Retinal pigment epithelial cell (primary cell): ENCODE measurements at regions not wholly inside any gene's neighbourhood (a gene's known extent, or its start where the extent isn't known, plus 50 kb on each side); places are given as distances from the start of the nearest gene placed in this dataset.

Experiments
- DNase-seq: peaks from one replicate; pipeline ENCODE4 v3.0.0-alpha.2; 2010; ENCODE audit warnings: low read depth
- H3K4me3 ChIP-seq: 2 replicates; pipeline ENCODE4 v1.5.1; 2011; ENCODE audit warnings: mild to moderate bottlenecking, low read length, control low read depth, moderate library complexity
- TF ChIP-seq, protein P1 (sequence below): conservative IDR thresholded peaks from 2 replicates; pipeline ENCODE4 v1.5.1; 2011; ENCODE audit warnings: low read depth, low read length, control low read depth, inconsistent platforms

DNA sequence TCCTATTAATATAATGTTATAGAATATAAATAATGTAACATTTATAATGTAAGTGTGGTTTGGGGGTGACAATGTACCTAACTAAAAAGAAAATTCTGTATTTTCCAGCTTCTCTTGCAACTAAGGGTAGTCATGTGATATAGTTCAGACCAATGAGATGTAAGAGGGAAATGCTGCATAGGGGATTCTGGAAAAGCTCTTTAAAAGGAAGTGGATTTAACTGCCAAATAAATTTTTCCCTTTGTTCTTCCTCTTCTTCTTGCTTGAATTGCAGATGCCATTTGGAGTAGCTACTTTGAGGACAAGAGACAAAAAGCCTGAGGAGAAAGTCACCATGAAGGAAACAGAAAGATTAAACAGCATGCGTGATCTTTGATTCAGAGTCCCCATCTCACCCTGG is 194.3 kb downstream of the PTEN start:
- TF ChIP-seq, protein P1, sequence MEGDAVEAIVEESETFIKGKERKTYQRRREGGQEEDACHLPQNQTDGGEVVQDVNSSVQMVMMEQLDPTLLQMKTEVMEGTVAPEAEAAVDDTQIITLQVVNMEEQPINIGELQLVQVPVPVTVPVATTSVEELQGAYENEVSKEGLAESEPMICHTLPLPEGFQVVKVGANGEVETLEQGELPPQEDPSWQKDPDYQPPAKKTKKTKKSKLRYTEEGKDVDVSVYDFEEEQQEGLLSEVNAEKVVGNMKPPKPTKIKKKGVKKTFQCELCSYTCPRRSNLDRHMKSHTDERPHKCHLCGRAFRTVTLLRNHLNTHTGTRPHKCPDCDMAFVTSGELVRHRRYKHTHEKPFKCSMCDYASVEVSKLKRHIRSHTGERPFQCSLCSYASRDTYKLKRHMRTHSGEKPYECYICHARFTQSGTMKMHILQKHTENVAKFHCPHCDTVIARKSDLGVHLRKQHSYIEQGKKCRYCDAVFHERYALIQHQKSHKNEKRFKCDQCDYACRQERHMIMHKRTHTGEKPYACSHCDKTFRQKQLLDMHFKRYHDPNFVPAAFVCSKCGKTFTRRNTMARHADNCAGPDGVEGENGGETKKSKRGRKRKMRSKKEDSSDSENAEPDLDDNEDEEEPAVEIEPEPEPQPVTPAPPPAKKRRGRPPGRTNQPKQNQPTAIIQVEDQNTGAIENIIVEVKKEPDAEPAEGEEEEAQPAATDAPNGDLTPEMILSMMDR, result no peak
- DNase-seq, result no peak
- no peak overlapping the region for H3K4me3 ChIP-seq

DNA sequence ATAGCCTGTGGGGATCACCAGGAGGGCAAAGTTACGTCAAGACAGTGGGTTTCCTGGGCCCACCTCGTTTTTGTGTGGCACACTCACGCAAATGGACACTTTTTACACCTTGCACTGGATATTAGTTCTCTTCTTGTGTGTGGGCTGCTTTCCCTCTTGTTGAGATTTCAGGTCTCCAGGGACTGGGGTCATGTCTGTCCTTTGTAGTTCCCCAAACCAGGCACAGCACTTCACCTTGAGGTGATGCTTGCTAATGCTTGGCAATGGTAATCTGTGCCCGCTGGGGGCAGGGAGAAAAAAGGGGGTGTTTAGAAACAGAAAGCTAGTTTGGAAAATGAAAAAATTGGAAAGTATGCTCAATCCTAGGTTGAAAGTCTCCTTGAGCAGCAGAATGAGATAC is 195.3 kb downstream of the PTEN start:
- no peak overlapping the region for H3K4me3 ChIP-seq
- TF ChIP-seq, protein P1, result no peak
- no peak for DNase-seq

DNA sequence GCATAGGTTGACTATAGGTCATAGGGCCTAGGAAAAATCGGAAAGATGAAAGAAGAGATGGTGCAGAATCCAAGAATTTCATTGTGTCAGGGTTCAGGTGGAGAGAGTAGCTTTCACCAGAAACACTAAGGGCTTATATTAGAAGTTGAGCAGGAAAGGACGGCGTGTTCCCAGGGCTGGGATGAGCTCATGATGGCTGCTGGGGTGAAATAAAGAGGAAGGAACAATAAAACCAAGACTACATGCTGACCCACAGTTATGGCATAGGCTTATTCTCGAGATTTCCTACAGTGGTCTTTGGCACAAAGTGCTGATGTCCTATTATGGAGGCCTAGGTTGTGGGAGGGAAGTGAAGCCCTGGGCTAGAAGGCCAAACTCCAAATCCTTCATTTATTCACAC is 195.8 kb downstream of the PTEN start:
- no peak overlapping the region for H3K4me3 ChIP-seq
- TF ChIP-seq, protein P1, result no peak
- DNase-seq, result no peak

DNA sequence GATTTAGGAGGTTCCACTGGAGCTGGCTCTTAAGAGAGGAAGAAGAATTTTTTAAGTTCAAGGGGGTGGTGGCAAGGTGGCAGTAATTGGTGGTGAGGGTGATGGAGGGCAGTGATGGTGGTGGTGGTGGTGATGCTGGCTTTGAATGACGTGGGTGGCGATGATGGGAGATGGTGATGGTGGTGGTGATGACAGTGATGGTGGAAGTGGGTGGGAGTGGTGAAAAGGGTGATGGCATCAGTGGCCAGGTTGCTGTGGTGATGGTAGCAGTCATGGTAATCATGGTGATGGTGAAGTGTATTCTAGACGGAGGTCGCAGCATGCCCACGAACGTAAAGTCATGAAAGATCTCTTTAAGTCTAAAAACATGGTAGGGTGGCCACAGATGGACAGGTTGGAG is 197.3 kb downstream of the PTEN start:
- TF ChIP-seq, protein P1, result no peak
- no peak for DNase-seq
- no peak overlapping the region for H3K4me3 ChIP-seq

DNA sequence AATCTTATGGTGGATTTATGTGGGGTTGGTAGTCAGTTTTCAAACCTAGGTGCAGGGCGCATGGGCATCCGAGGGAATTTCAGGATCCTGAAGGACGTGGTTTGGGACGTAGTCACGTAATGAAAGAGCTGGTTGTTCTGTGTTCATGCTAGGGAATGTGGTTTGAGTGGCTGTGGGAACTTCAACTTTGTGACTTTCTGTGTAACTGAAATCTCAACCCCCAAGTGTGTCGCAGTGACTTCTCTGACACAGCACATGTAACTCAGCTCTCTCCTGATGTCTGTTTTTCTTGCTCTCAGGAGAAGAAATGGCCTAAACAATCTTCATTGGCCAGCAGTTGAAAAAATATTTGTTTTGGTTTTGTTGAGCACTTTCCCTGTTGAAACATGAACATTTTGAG is 199.0 kb downstream of the PTEN start:
- no peak overlapping the region for H3K4me3 ChIP-seq
- DNase-seq, result no peak
- TF ChIP-seq, protein P1, result no peak

DNA sequence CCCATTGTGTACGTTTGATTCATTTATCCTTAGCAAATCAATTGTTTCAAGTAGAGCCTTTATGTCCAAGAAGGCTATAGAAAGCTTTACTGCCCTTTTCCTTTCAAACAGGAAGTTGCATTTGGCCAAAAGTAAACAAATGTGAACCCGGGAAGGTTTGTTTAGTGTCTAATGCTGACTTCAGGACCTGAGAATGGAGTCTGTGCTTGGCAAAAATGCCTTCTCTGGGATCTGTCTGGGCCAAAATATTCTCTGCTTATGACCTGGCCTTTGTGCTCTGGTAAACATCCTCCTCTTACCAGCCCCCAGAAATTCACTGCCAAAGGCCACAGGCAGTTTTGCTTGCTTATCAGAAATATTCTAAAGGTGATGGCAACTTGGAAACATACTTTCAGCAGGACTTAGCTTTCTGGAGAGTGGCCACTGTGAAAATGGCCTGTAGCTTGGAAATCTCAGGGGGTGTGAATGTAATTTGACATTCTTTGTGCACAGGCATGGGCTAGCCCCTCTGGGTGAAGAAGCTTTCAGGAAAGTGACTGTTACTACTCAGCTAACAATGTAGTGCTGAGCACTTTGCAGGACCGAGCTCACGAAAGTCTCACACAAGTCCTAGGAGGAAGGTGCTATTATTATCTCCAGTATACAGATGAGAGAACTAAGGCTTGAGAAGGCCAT is 199.5 kb downstream of the PTEN start:
- DNase-seq, result no peak

More for the DNA sequence above, 199.5 kb downstream of the PTEN start:
- H3K4me3 ChIP-seq, result no peak overlapping the region
- TF ChIP-seq, protein P1, result no peak
